ENCODE measurements at regions not wholly inside any gene's neighbourhood (a gene's known extent, or its start where the extent isn't known, plus 50 kb on each side); places are given as distances from the start of the nearest gene placed in this dataset.

DNA sequence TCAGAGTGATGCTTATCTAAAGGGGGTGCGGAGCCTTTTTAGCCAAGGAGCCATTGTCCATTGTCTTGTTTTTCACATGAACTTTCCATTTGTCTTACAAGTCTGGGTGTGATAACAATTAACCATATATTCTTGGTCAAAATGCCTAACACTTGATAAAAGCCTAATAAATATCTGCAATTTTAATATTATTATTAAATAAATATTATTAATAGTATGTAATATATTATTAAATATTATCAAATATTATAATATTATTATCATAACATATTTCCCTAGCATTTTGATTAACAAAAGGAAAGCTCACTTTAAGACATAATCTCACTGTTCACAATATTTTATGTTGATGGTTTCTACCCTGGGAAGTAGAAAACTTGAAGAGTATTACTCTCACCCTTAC lies 1143.6 kb upstream of the GYPC start:
- ATAC-seq (no peak), DNase-seq (ENCODE audit: low read depth, low spot score) (no peak), FAIRE-seq (no peak)
- TF ChIP-seq BMI1 (IDR thresholded peaks at IDR 0.05; ENCODE audit: borderline replicate concordance) (no peak), GABPA (IDR thresholded peaks at IDR 0.05; ENCODE audit: low read depth) (no peak), RELA (IDR thresholded peaks at IDR 0.05; ENCODE audit: borderline replicate concordance, partially characterized antibody) (no peak), SRF (IDR thresholded peaks at IDR 0.05; ENCODE audit: low read depth in 2 of 2, low read length in 2 of 2) (no peak), RCOR1 (conservative IDR thresholded peaks at IDR 0.05; ENCODE audit: low read depth, low read length) (no peak), FOXM1 (IDR thresholded peaks at IDR 0.05; ENCODE audit: low read depth, low read length) (no peak), MYC (IDR thresholded peaks at IDR 0.05; ENCODE audit: insufficient read depth, insufficient read length, insufficient replicate concordance, low read length, severe bottlenecking) (no peak), ZNF622 (IDR thresholded peaks at IDR 0.05) (no peak), POLR2AphosphoS5 (IDR thresholded peaks at IDR 0.05; ENCODE audit: low read length) (no peak), RB1 (IDR thresholded peaks at IDR 0.05; ENCODE audit: borderline replicate concordance) (no peak), ZNF384 (IDR thresholded peaks at IDR 0.05; ENCODE audit: borderline replicate concordance, low read depth, low read length) (no peak)
- in situ Hi-C loops (cut with MboI): no loop called here
- intact Hi-C loops (cut with micrococcal nuclease; ENCODE audit: unreplicated experiment): no loop called here
- Histone ChIP-seq H3K4me2 (ENCODE audit: control insufficient read depth, insufficient read depth) (no peak overlapping the region), H4K20me1 (ENCODE audit: control insufficient read depth, insufficient read depth) (no peaks in the 10 kb centered on the region), H3K4me1 (ENCODE audit: control insufficient read depth, insufficient read depth, low read length) (no peaks in the 10 kb centered on the region), H3K4me3 (no peak overlapping the region), H2AFZ (ENCODE audit: control insufficient read depth, low read depth, low read length) (no peak overlapping the region), H3K9me3 (replicated peaks; ENCODE audit: control insufficient read depth, insufficient read depth, low read length) (no peaks in the 10 kb centered on the region; the same call in none of the 3 replicates), H3K79me2 (ENCODE audit: control insufficient read depth, insufficient read depth, low read length) (no peaks in the 10 kb centered on the region), H3K9ac (ENCODE audit: control insufficient read depth, insufficient read depth, low read length) (no peak overlapping the region), H3K27ac (ENCODE audit: control insufficient read depth, insufficient read depth) (no peak overlapping the region), H3K27me3 (replicated peaks in 1 of 2; ENCODE audit: control insufficient read depth in 2 of 2, insufficient read depth in 2 of 2, low read length in 1 of 2) (no peaks in the 10 kb centered on the region), H3K36me3 (ENCODE audit: control insufficient read depth in 2 of 2, insufficient read depth in 2 of 2, low read length in 1 of 2) (no peaks in the 10 kb centered on the region)
- SMC1A ChIA-PET (ENCODE audit: uncharacterized antibody, unreplicated experiment): interaction anchor here (0.9 kb wide), 1 partner anchor 10 kb away, joined by 4 read pairs; no protein-coding TSS in a partner anchor
- POLR2A ChIA-PET: no interaction called here
- 100% methylated on average over 1 of the region's 1 CpG for WGBS (ENCODE audit: insufficient coverage, insufficient replicate concordance, low lambda C conversion rate, missing lambda C conversion rate)
- RAD21 ChIA-PET (ENCODE audit: unreplicated experiment): no interaction called here
- BruUV-seq (replicated peaks): no TSS peak
- CTCF ChIA-PET: interaction anchor here (0.6 kb wide), 1 partner anchor 109 kb away, joined by 3 read pairs; no protein-coding TSS in a partner anchor

Measured in GM12878 (cell line).